WTC11 (cell line): ENCODE measurements at regions not wholly inside any gene's neighbourhood (a gene's known extent, or its start where the extent isn't known, plus 50 kb on each side); places are given as distances from the start of the nearest gene placed in this dataset.

Source experiments
- ATAC-seq: fragments of 200-7000 bp; cut with Tn5 transposase; 2 replicates; pipeline ENCODE4 v1.10.0; 2021; ENCODE audit warnings: mild to moderate bottlenecking, moderate library complexity
- CTCF ChIA-PET: fragments of 300-600 bp; sonication (Branson Sonifier 250); formaldehyde crosslinking; loops from one replicate; lab custom pipeline; 2021; ENCODE audit warnings: antibody characterized with exemption; lab: Charles Lee
- POLR2A ChIA-PET: fragments of 350-600 bp; sonication (Branson Sonifier 250); formaldehyde crosslinking; loops from one replicate; lab custom pipeline; 2021; ENCODE audit warnings: antibody characterized with exemption; lab: Charles Lee
- DNase-seq: peaks from one replicate; pipeline ENCODE4 v3.0.0; 2021; ENCODE audit warnings: low spot score
- H3K27ac Mint-ChIP-seq: 2 replicates; pipeline ENCODE4 v1.8.0; 2021; ENCODE audit warnings: mixed read lengths
- H3K27me3 Mint-ChIP-seq: 2 replicates; pipeline ENCODE4 v1.8.0; 2021; ENCODE audit warnings: low read depth, mild to moderate bottlenecking, moderate library complexity, mixed read lengths
- H3K36me3 Mint-ChIP-seq: 2 replicates; pipeline ENCODE4 v1.8.0; 2021; ENCODE audit warnings: mixed read lengths
- H3K4me1 Mint-ChIP-seq: 2 replicates; pipeline ENCODE4 v1.8.0; 2022; ENCODE audit warnings: mixed read lengths
- H3K4me3 Mint-ChIP-seq: 2 replicates; pipeline ENCODE4 v1.8.0; 2021; ENCODE audit warnings: mild to moderate bottlenecking, moderate library complexity, mixed read lengths
- H3K9me3 Mint-ChIP-seq: 2 replicates; pipeline ENCODE4 v1.8.0; 2021; ENCODE audit warnings: mixed read lengths
- AFF4 ChIP-seq: sonication (generic); formaldehyde crosslinking; IDR thresholded peaks from 2 replicates; pipeline ENCODE4 v1.8.1; 2023; ENCODE audit warnings: mild to moderate bottlenecking, missing genetic modification reagents, borderline replicate concordance
- ATF1 ChIP-seq: sonication (generic); formaldehyde crosslinking; IDR thresholded peaks from 2 replicates; pipeline ENCODE4 v1.8.1; 2023; ENCODE audit warnings: mild to moderate bottlenecking, moderate library complexity, missing genetic modification reagents
- E2F1 ChIP-seq: sonication (generic); formaldehyde crosslinking; IDR thresholded peaks from 2 replicates; pipeline ENCODE4 v1.8.0; 2022; ENCODE audit warnings: mild to moderate bottlenecking, missing genetic modification reagents
- EMX1 ChIP-seq: fragments of 250-450 bp; sonication (Bioruptor Pico); IDR thresholded peaks from 2 replicates; pipeline ENCODE4 v1.8.0; 2021; ENCODE audit warnings: mild to moderate bottlenecking
- HMGA2 ChIP-seq: fragments of 250-450 bp; sonication (Bioruptor Pico); IDR thresholded peaks from 2 replicates; pipeline ENCODE4 v1.4.0; 2021; ENCODE audit warnings: mild to moderate bottlenecking, moderate library complexity
- JAZF1 ChIP-seq: fragments of 250-450 bp; sonication (Bioruptor Pico); IDR thresholded peaks from 2 replicates; pipeline ENCODE4 v1.9.0; 2021; ENCODE audit warnings: moderate library complexity, mild to moderate bottlenecking, inconsistent platforms
- PREB ChIP-seq: sonication (generic); formaldehyde crosslinking; IDR thresholded peaks from 2 replicates; pipeline ENCODE4 v1.8.1; 2022; ENCODE audit warnings: mild to moderate bottlenecking, missing genetic modification reagents, moderate library complexity, borderline replicate concordance
- RORB ChIP-seq: fragments of 250-450 bp; sonication (Bioruptor Pico); IDR thresholded peaks from 2 replicates; pipeline ENCODE4 v1.9.0; 2021; ENCODE audit warnings: mild to moderate bottlenecking
- ZBTB21 ChIP-seq: sonication (generic); formaldehyde crosslinking; IDR thresholded peaks from 2 replicates; pipeline ENCODE4 v1.8.1; 2023; ENCODE audit warnings: mild to moderate bottlenecking, missing genetic modification reagents, borderline replicate concordance
- ZNF232 ChIP-seq: sonication (generic); formaldehyde crosslinking; IDR thresholded peaks from 2 replicates; pipeline ENCODE4 v1.8.0; 2022; ENCODE audit warnings: mild to moderate bottlenecking, missing genetic modification reagents
- ZNF512 ChIP-seq: sonication (generic); formaldehyde crosslinking; IDR thresholded peaks from 2 replicates; pipeline ENCODE4 v1.8.1; 2022; ENCODE audit warnings: missing genetic modification reagents, borderline replicate concordance
- ZNF532 ChIP-seq: fragments of 250-450 bp; sonication (Bioruptor Pico); IDR thresholded peaks from 2 replicates; pipeline ENCODE4 v1.9.0; 2021; ENCODE audit warnings: mild to moderate bottlenecking, borderline replicate concordance

- TF ChIP-seq AFF4: no peak
- no peak for TF ChIP-seq ZNF232
Observed at GRCh38 chr5:126182971-126183695, 240.1 kb upstream of the GRAMD2B start (continued).

GRCh38 chr5:126184474-126184873 lies 238.7 kb upstream of the GRAMD2B start:
- peaks cover 31% of the 10 kb centered on the region for H3K9me3 Mint-ChIP-seq
- POLR2A ChIA-PET: no interaction called here
- ATAC-seq (no peak), DNase-seq (no peak)
- no peak for TF ChIP-seq ZNF532
- TF ChIP-seq JAZF1 (CRISPR knock-in tag): no peak
- TF ChIP-seq E2F1 (CRISPR knock-in tag): no peak
- TF ChIP-seq RORB (CRISPR knock-in tag): no peak
- TF ChIP-seq ZBTB21 (CRISPR knock-in tag): no peak
- TF ChIP-seq HMGA2 (CRISPR knock-in tag): no peak
- TF ChIP-seq ZNF512 (CRISPR knock-in tag): no peak
- TF ChIP-seq EMX1 (CRISPR knock-in tag): no peak
- no peak for TF ChIP-seq ATF1 (CRISPR knock-in tag)
- TF ChIP-seq PREB (CRISPR knock-in tag): no peak
- H3K4me3 Mint-ChIP-seq: no peak overlapping the region
- peaks cover 18% of the 10 kb centered on the region for H3K4me1 Mint-ChIP-seq
- peaks cover 32% of the 10 kb centered on the region for H3K27me3 Mint-ChIP-seq
- H3K27ac Mint-ChIP-seq: no peak overlapping the region
- CTCF ChIA-PET: no interaction called here
- H3K36me3 Mint-ChIP-seq: peaks cover 12% of the 10 kb centered on the region
